HCT116 (cell line): ENCODE measurements at regions not wholly inside any gene's neighbourhood (a gene's known extent, or its start where the extent isn't known, plus 50 kb on each side); places are given as distances from the start of the nearest gene placed in this dataset.

Source experiments
- CTCF ChIP-seq, 3 experiments: fragments of 200-600 bp in 1 of 3; sonication (generic) in 1 of 3; IDR thresholded peaks in 2 of 3; conservative IDR thresholded peaks in 1 of 3; 2 replicates each; pipeline ENCODE4 v1.5.1; 2012 to 2017; ENCODE audit warnings: low read depth in 2 of 3, low read length in 2 of 3, antibody characterized with exemption in 1 of 3, borderline replicate concordance in 1 of 3, control low read depth in 1 of 3, mild to moderate bottlenecking in 1 of 3, mixed read lengths in 1 of 3, mixed run types in 1 of 3, moderate library complexity in 1 of 3; ENCODE audit not compliant: insufficient read depth in 1 of 3
- POLR2A ChIP-seq: IDR thresholded peaks from 2 replicates; pipeline ENCODE4 v1.7.0; 2011; ENCODE audit warnings: borderline replicate concordance; ENCODE audit not compliant: insufficient read depth, insufficient read length; ENCODE audit errors: extremely low read depth
- POLR2AphosphoS5 ChIP-seq: IDR thresholded peaks from 2 replicates; pipeline ENCODE4 v1.6.1; 2011; ENCODE audit warnings: mild to moderate bottlenecking, low read depth, low read length, moderate library complexity
- REST ChIP-seq: IDR thresholded peaks from 2 replicates; pipeline ENCODE4 v1.6.1; 2012; ENCODE audit warnings: low read depth
- SIN3A ChIP-seq: IDR thresholded peaks from 2 replicates; pipeline ENCODE4 v1.6.1; 2012; ENCODE audit warnings: low read depth

GRCh38 chr11:42806191-42806590 is 505.6 kb upstream of the API5 start:
- TF ChIP-seq CTCF (IDR thresholded peaks at IDR 0.05 in 2 of 3, conservative IDR thresholded peaks at IDR 0.05 in 1 of 3; ENCODE audit: borderline replicate concordance in 1 of 3, insufficient read depth in 1 of 3, low read depth in 2 of 3, low read length in 2 of 3) (no peak), POLR2A (no peak), REST (no peak), SIN3A (no peak), POLR2AphosphoS5 (no peak)
